ENCODE measurements at regions not wholly inside any gene's neighbourhood (a gene's known extent, or its start where the extent isn't known, plus 50 kb on each side); places are given as distances from the start of the nearest gene placed in this dataset.

DNA sequence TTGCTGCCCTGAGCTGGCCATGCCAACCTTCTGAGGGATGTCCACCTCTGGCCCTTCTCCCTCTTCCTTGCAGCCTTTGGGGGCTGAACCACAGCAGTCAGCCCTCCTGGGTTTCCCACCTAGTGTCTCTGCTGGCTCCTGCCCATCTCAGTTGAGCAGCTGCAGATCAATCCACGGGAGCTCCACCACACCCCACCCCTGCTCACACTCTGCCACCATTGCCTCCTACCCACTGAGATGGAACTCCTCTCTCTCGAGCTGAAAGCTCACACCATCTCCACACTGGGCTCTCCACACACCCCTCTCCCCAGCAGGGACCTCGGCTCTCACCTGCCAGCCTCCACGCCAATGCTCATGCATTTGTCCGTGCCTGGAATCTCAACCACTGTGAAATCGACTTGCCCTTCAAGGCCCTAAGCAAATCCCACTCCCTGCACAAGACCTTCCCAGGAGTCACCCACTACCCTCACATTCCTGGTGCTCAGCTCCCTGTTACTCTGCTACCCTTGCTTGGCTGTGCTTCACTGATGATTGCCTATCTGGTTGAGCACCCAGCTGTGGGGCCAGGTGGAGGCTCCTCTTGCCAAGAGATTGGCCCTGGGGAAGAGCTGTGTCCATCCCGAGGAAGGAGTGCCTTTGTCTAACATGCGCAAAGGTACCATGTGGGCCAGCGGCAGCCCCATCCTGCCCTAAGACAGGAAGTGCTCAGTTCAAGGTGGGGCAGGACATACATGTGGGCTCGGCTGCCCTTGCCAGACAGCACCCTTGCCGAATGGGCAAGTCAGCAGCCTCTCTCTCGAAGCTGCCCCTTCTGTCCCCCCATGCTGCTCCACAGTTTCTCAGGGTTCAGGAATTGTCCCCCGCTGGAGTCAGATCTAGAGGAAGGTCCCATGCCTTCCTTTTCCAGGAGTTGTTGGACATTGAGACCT lies 208.7 kb downstream of the CYP26B1 start:
- DNase-seq (ENCODE audit: low read depth in 1 of 2, low spot score in 1 of 2), result no peak
- Histone ChIP-seq H3K4me3 (replicated peaks; ENCODE audit: insufficient read depth, low read length) (no peak overlapping the region), H3K27me3 (ENCODE audit: insufficient read depth, poor library complexity, severe bottlenecking) (no peaks in the 10 kb centered on the region), H3K27ac (replicated peaks) (no peak overlapping the region)
- TF ChIP-seq, protein P1, sequence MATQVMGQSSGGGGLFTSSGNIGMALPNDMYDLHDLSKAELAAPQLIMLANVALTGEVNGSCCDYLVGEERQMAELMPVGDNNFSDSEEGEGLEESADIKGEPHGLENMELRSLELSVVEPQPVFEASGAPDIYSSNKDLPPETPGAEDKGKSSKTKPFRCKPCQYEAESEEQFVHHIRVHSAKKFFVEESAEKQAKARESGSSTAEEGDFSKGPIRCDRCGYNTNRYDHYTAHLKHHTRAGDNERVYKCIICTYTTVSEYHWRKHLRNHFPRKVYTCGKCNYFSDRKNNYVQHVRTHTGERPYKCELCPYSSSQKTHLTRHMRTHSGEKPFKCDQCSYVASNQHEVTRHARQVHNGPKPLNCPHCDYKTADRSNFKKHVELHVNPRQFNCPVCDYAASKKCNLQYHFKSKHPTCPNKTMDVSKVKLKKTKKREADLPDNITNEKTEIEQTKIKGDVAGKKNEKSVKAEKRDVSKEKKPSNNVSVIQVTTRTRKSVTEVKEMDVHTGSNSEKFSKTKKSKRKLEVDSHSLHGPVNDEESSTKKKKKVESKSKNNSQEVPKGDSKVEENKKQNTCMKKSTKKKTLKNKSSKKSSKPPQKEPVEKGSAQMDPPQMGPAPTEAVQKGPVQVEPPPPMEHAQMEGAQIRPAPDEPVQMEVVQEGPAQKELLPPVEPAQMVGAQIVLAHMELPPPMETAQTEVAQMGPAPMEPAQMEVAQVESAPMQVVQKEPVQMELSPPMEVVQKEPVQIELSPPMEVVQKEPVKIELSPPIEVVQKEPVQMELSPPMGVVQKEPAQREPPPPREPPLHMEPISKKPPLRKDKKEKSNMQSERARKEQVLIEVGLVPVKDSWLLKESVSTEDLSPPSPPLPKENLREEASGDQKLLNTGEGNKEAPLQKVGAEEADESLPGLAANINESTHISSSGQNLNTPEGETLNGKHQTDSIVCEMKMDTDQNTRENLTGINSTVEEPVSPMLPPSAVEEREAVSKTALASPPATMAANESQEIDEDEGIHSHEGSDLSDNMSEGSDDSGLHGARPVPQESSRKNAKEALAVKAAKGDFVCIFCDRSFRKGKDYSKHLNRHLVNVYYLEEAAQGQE (IDR thresholded peaks at IDR 0.05; ENCODE audit: insufficient replicate concordance, low read depth), result no peak
- no peak for TF ChIP-seq GABPA (IDR thresholded peaks at IDR 0.05; ENCODE audit: low read depth)
- TF ChIP-seq SPI1 (IDR thresholded peaks at IDR 0.05; ENCODE audit: borderline replicate concordance, low read depth), result no peak
- TF ChIP-seq, protein P2, sequence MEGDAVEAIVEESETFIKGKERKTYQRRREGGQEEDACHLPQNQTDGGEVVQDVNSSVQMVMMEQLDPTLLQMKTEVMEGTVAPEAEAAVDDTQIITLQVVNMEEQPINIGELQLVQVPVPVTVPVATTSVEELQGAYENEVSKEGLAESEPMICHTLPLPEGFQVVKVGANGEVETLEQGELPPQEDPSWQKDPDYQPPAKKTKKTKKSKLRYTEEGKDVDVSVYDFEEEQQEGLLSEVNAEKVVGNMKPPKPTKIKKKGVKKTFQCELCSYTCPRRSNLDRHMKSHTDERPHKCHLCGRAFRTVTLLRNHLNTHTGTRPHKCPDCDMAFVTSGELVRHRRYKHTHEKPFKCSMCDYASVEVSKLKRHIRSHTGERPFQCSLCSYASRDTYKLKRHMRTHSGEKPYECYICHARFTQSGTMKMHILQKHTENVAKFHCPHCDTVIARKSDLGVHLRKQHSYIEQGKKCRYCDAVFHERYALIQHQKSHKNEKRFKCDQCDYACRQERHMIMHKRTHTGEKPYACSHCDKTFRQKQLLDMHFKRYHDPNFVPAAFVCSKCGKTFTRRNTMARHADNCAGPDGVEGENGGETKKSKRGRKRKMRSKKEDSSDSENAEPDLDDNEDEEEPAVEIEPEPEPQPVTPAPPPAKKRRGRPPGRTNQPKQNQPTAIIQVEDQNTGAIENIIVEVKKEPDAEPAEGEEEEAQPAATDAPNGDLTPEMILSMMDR (IDR thresholded peaks at IDR 0.05; ENCODE audit: insufficient read depth, low read length), result no peak
- TF ChIP-seq POLR2AphosphoS5 (IDR thresholded peaks at IDR 0.05; ENCODE audit: low read depth), result no peak

DNA sequence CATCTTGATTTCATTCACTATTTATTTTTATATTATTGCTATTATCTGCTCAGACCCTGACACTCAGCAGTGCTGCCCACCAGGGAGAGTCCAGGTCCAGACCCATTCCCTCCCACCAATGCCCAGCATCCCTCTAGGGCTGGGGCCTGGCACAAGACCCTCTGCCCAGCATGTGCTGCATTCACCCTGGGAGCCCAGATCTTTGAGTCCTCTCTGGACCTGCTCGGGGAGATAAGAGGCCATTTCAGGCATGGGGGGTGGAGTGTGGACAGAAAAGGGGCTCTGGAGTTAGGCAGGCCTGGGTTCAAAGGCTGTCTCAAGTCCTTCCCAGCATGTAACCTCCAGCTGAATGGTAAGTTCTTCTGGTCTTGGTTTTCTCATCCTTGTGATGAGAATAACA lies 209.6 kb downstream of the CYP26B1 start:
- no peak overlapping the region for H3K4me3 ChIP-seq (replicated peaks; ENCODE audit: insufficient read depth, low read length)
- TF ChIP-seq SPI1 (IDR thresholded peaks at IDR 0.05; ENCODE audit: borderline replicate concordance, low read depth), result no peak
- no peak for TF ChIP-seq POLR2AphosphoS5 (IDR thresholded peaks at IDR 0.05; ENCODE audit: low read depth)
- TF ChIP-seq, protein P2 (IDR thresholded peaks at IDR 0.05; ENCODE audit: insufficient read depth, low read length), result no peak
- TF ChIP-seq, protein P1 (IDR thresholded peaks at IDR 0.05; ENCODE audit: insufficient replicate concordance, low read depth), result no peak
- no peak for TF ChIP-seq GABPA (IDR thresholded peaks at IDR 0.05; ENCODE audit: low read depth)
- H3K27me3 ChIP-seq (ENCODE audit: insufficient read depth, poor library complexity, severe bottlenecking), result no peaks in the 10 kb centered on the region
- DNase-seq (ENCODE audit: low read depth in 1 of 2, low spot score in 1 of 2), result no peak
- no peak overlapping the region for H3K27ac ChIP-seq (replicated peaks)

DNA sequence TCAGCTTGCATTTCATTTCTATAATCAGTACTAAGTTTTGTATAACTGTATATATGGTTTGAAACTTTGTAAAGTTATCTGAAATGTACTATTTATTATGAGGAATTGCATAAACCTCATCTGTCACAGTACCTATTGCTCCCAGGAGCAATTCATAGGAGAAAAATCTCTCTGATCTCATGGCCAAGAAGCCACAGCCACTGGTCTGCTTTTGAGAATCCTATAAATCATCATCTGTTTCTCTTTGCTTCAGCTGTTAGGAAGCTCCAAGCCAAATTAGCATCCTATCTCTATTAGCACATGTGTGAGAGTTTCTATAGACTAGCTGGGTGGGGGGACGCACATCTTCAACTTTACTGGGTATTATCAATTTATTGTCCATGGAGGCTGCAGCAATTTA lies 210.3 kb downstream of the CYP26B1 start:
- no peak overlapping the region for H3K4me3 ChIP-seq (replicated peaks; ENCODE audit: insufficient read depth, low read length)
- H3K27ac ChIP-seq (replicated peaks), result no peak overlapping the region
- DNase-seq (ENCODE audit: low read depth in 1 of 2, low spot score in 1 of 2), result no peak
- H3K27me3 ChIP-seq (ENCODE audit: insufficient read depth, poor library complexity, severe bottlenecking), result no peaks in the 10 kb centered on the region
- TF ChIP-seq POLR2AphosphoS5 (IDR thresholded peaks at IDR 0.05; ENCODE audit: low read depth) (no peak), SPI1 (IDR thresholded peaks at IDR 0.05; ENCODE audit: borderline replicate concordance, low read depth) (no peak), GABPA (IDR thresholded peaks at IDR 0.05; ENCODE audit: low read depth) (no peak)

Measured in HL-60 (cell line).